GM12878 (cell line): ENCODE measurements at regions not wholly inside any gene's neighbourhood (a gene's known extent, or its start where the extent isn't known, plus 50 kb on each side); places are given as distances from the start of the nearest gene placed in this dataset.

Source experiments
- ATAC-seq: fragments of 200-7000 bp; cut with Tn5 transposase; 3 replicates; pipeline ENCODE4 v1.9.1; 2020; ENCODE audit warnings: mild to moderate bottlenecking, moderate library complexity
- BruUV-seq: library from RNA; stranded (reverse); fragments of 400-500 nt; replicated peaks from 2 replicates; lab custom pipeline; 2021; lab: Mats Ljungman, UMichigan
- CTCF ChIA-PET: fragments of 300-600 bp; sonication (Branson Sonifier 250); formaldehyde crosslinking; extraction: SDS; loops from one replicate; lab custom pipeline; 2021; ENCODE audit warnings: inconsistent platforms; lab: Yijun Ruan, JAX
- POLR2A ChIA-PET: fragments of 350-600 bp; formaldehyde crosslinking; extraction: SDS; loops from one replicate; lab custom pipeline; 2021; ENCODE audit warnings: inconsistent platforms; lab: Charles Lee
- RAD21 ChIA-PET: fragments of 300-600 bp; sonication (Branson Sonifier 250); formaldehyde crosslinking; loops from one replicate; lab custom pipeline; 2023; ENCODE audit warnings: antibody characterized with exemption; ENCODE audit not compliant: unreplicated experiment; lab: Charles Lee
- SMC1A ChIA-PET: fragments of 300-600 bp; sonication (Branson Sonifier 250); formaldehyde crosslinking; loops from one replicate; lab custom pipeline; 2023; ENCODE audit not compliant: unreplicated experiment, uncharacterized antibody; lab: Charles Lee
- DNase-seq: peaks from one replicate; pipeline ENCODE4 v3.0.0-alpha.2; 2011; ENCODE audit warnings: low read depth, low spot score
- FAIRE-seq: peaks from 3 replicates; lab custom pipeline; 2011; peaks lifted over from hg19 to GRCh38; lab: Jason Lieb, UNC
- H2AFZ ChIP-seq: 2 replicates; pipeline ENCODE4 v1.6.0; 2011; ENCODE audit warnings: low read depth, low read length, control low read depth; ENCODE audit not compliant: control insufficient read depth
- H3K27ac ChIP-seq: 2 replicates; pipeline ENCODE4 v1.5.1; 2011; ENCODE audit warnings: control low read depth; ENCODE audit not compliant: control insufficient read depth, insufficient read depth
- H3K27me3 ChIP-seq, 2 experiments: replicated peaks in 1 of 2; 2 replicates each; pipeline versions ENCODE4 v1.6.0 to v1.6.1; 2011; ENCODE audit warnings: low read length in 1 of 2; ENCODE audit not compliant: control insufficient read depth in 2 of 2, insufficient read depth in 2 of 2
- H3K36me3 ChIP-seq, 2 experiments: 2 replicates each; pipeline ENCODE4 v1.5.1; 2011; ENCODE audit warnings: low read length in 1 of 2; ENCODE audit not compliant: control insufficient read depth in 2 of 2, insufficient read depth in 2 of 2
- H3K4me1 ChIP-seq: 2 replicates; pipeline ENCODE4 v1.6.1; 2011; ENCODE audit warnings: mild to moderate bottlenecking, low read length, moderate library complexity, mixed read lengths; ENCODE audit not compliant: control insufficient read depth, insufficient read depth
- H3K4me2 ChIP-seq: 2 replicates; pipeline ENCODE4 v1.6.0; 2011; ENCODE audit warnings: control low read depth; ENCODE audit not compliant: control insufficient read depth, insufficient read depth
- H3K4me3 ChIP-seq: fragments of 200-600 bp; sonication (generic); 2 replicates; pipeline ENCODE4 v1.5.1; 2016
- H3K79me2 ChIP-seq: 2 replicates; pipeline ENCODE4 v1.6.0; 2011; ENCODE audit warnings: low read length; ENCODE audit not compliant: control insufficient read depth, insufficient read depth
- H3K9ac ChIP-seq: 2 replicates; pipeline ENCODE4 v1.8.0; 2011; ENCODE audit warnings: low read length, control low read depth, mixed read lengths; ENCODE audit not compliant: control insufficient read depth, insufficient read depth
- H3K9me3 ChIP-seq: replicated peaks from 3 replicates; pipeline ENCODE4 v1.5.1; 2011; ENCODE audit warnings: mild to moderate bottlenecking, low read length; ENCODE audit not compliant: control insufficient read depth, insufficient read depth
- H4K20me1 ChIP-seq: 2 replicates; pipeline ENCODE4 v1.6.0; 2011; ENCODE audit not compliant: control insufficient read depth, insufficient read depth
- ATF7 ChIP-seq: fragments of 450-650 bp; IDR thresholded peaks from 2 replicates; pipeline ENCODE4 v1.6.1; 2016; ENCODE audit warnings: low read depth, mild to moderate bottlenecking
- BCL11A ChIP-seq: IDR thresholded peaks from 2 replicates; pipeline ENCODE4 v1.6.1; 2011; ENCODE audit warnings: low read depth, low read length
- CBX5 ChIP-seq: sonication (generic); IDR thresholded peaks from 2 replicates; pipeline ENCODE4 v1.6.1; 2016; ENCODE audit warnings: low read depth, moderate library complexity, mild to moderate bottlenecking, inconsistent platforms
- CHD2 ChIP-seq: IDR thresholded peaks from 2 replicates; pipeline ENCODE4 v1.6.1; 2011; ENCODE audit warnings: low read depth, low read length, improper control_type of control experiment, borderline replicate concordance
- CREM ChIP-seq: IDR thresholded peaks from 2 replicates; pipeline ENCODE4 v1.6.1; 2014; ENCODE audit warnings: antibody characterized with exemption, low read depth
- FOS ChIP-seq: IDR thresholded peaks from 3 replicates; pipeline ENCODE4 v1.6.1; 2011; ENCODE audit warnings: borderline replicate concordance; ENCODE audit not compliant: insufficient read length; ENCODE audit errors: extremely low read depth
- FOXK2 ChIP-seq: fragments of 450-650 bp; IDR thresholded peaks from 2 replicates; pipeline ENCODE4 v1.6.1; 2017; ENCODE audit warnings: mild to moderate bottlenecking, moderate library complexity
- KAT2A ChIP-seq: conservative IDR thresholded peaks from 2 replicates; pipeline ENCODE4 v1.6.1; 2011; ENCODE audit warnings: low read depth, low read length; ENCODE audit not compliant: control insufficient read depth
- MEF2B ChIP-seq: fragments of 450-650 bp; IDR thresholded peaks from 2 replicates; pipeline ENCODE4 v1.6.1; 2018; ENCODE audit warnings: mild to moderate bottlenecking, moderate library complexity; ENCODE audit not compliant: partially characterized antibody, poor library complexity, severe bottlenecking
- NFIC ChIP-seq: IDR thresholded peaks from 2 replicates; pipeline ENCODE4 v1.6.1; 2012; ENCODE audit warnings: low read depth, mild to moderate bottlenecking, inconsistent platforms, low read length, moderate library complexity
- NR2C2 ChIP-seq: IDR thresholded peaks from 2 replicates; pipeline ENCODE4 v1.6.1; 2011; ENCODE audit warnings: borderline replicate concordance, low read depth; ENCODE audit not compliant: control insufficient read depth, insufficient read length
- RB1 ChIP-seq: fragments of 450-650 bp; formaldehyde crosslinking; IDR thresholded peaks from 2 replicates; pipeline ENCODE4 v1.6.1; 2017; ENCODE audit warnings: mild to moderate bottlenecking, borderline replicate concordance
- ZBTB33 ChIP-seq: fragments of 450-650 bp; IDR thresholded peaks from 2 replicates; pipeline ENCODE4 v1.6.1; 2017; ENCODE audit warnings: mild to moderate bottlenecking
- ZNF24 ChIP-seq: fragments of 450-650 bp; IDR thresholded peaks from 2 replicates; pipeline ENCODE4 v1.6.1; 2017; ENCODE audit warnings: antibody characterized with exemption, mild to moderate bottlenecking
- WGBS: methylation state at CpG from one replicate; pipeline ENCODE4 v1.1.6; 2016; ENCODE audit warnings: low lambda C conversion rate; ENCODE audit not compliant: insufficient replicate concordance, insufficient coverage; ENCODE audit errors: missing lambda C conversion rate; 5-methylcytosine and 5-hydroxymethylcytosine counted together
- in situ Hi-C: fragments of 300-500 bp; cut with MboI; formaldehyde crosslinking; loops from 9 replicates; pipeline ENCODE4 v1.14.3; 2018; ENCODE audit warnings: mixed read lengths
- intact Hi-C: fragments of 100-400 bp; cut with micrococcal nuclease; formaldehyde crosslinking; loops from one replicate; pipeline ENCODE4 v1.14.2; 2022; ENCODE audit not compliant: unreplicated experiment
- TF ChIP-seq, protein P1 (sequence below): IDR thresholded peaks from 2 replicates; pipeline ENCODE4 v1.6.1; 2011; ENCODE audit warnings: low read depth, mild to moderate bottlenecking, low read length, moderate library complexity, borderline replicate concordance; ENCODE audit errors: extremely low read depth
- TF ChIP-seq, protein P2 (sequence below): fragments of 450-650 bp; IDR thresholded peaks from 2 replicates; pipeline ENCODE4 v1.6.1; 2017; ENCODE audit warnings: low read depth, mild to moderate bottlenecking, moderate library complexity

GRCh38 chr2:160859096-160859495 is 301.1 kb upstream of the TANK start:
- no peak overlapping the region for H2AFZ ChIP-seq
- no peak overlapping the region for H3K4me2 ChIP-seq
- H3K27me3 ChIP-seq, result no peaks in the 10 kb centered on the region; a peak in 1 of 4 replicates
- DNase-seq (no peak), ATAC-seq (no peak), FAIRE-seq (no peak)
- no peaks in the 10 kb centered on the region for H3K9me3 ChIP-seq
- H3K27ac ChIP-seq, result no peak overlapping the region
- H3K4me3 ChIP-seq, result no peak overlapping the region
- in situ Hi-C loops (no loop called here), intact Hi-C loops (no loop called here)
- no TSS peak for BruUV-seq
- POLR2A ChIA-PET, result no interaction called here
- RAD21 ChIA-PET, result no interaction called here
- no peak for TF ChIP-seq KAT2A
- TF ChIP-seq BCL11A, result no peak
- TF ChIP-seq CREM, result no peak
- TF ChIP-seq CBX5, result no peak
- TF ChIP-seq ATF7, result no peak
- no peak for TF ChIP-seq FOS
- no peak for TF ChIP-seq ZBTB33
- no peak for TF ChIP-seq NR2C2
- no peak for TF ChIP-seq NFIC
- TF ChIP-seq ZNF24, result no peak
- no peak for TF ChIP-seq CHD2
- TF ChIP-seq FOXK2, result no peak
- TF ChIP-seq, protein P1, sequence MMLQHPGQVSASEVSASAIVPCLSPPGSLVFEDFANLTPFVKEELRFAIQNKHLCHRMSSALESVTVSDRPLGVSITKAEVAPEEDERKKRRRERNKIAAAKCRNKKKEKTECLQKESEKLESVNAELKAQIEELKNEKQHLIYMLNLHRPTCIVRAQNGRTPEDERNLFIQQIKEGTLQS, result no peak
- TF ChIP-seq MEF2B, result no peak
- TF ChIP-seq, protein P2, sequence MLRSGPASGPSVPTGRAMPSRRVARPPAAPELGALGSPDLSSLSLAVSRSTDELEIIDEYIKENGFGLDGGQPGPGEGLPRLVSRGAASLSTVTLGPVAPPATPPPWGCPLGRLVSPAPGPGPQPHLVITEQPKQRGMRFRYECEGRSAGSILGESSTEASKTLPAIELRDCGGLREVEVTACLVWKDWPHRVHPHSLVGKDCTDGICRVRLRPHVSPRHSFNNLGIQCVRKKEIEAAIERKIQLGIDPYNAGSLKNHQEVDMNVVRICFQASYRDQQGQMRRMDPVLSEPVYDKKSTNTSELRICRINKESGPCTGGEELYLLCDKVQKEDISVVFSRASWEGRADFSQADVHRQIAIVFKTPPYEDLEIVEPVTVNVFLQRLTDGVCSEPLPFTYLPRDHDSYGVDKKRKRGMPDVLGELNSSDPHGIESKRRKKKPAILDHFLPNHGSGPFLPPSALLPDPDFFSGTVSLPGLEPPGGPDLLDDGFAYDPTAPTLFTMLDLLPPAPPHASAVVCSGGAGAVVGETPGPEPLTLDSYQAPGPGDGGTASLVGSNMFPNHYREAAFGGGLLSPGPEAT, result no peak
- no peak for TF ChIP-seq RB1
- no peaks in the 10 kb centered on the region for H3K79me2 ChIP-seq
- SMC1A ChIA-PET, result no interaction called here
- CTCF ChIA-PET, result no interaction called here
- H3K4me1 ChIP-seq, result no peaks in the 10 kb centered on the region
- no peak overlapping the region for H3K9ac ChIP-seq
- no peaks in the 10 kb centered on the region for H3K36me3 ChIP-seq
- 0% methylated on average over 2 of the region's 2 CpGs for WGBS
- no peaks in the 10 kb centered on the region for H4K20me1 ChIP-seq
